ENCODE measurements at regions not wholly inside any gene's neighbourhood (a gene's known extent, or its start where the extent isn't known, plus 50 kb on each side); places are given as distances from the start of the nearest gene placed in this dataset.

DNA sequence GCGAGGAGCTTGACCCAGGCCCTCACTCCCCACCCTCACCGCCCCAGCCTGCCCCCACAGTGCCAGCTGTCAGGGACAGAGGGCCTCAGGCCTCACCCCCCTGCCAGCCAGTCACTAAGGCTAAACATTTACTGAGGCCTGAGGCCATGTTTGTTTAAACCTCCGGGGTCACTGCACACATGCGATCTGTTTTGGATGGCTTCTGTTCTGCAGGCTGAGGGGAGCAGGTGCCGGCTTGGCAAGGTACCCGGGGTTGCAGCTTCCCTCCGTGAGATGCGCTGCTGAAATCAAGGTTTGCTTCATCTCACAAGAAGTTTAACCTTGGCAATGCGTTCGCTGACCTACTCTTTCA, 103.3 kb upstream of the BOD1 start:
- DNase-seq (ENCODE audit: low spot score): no peak

DNA sequence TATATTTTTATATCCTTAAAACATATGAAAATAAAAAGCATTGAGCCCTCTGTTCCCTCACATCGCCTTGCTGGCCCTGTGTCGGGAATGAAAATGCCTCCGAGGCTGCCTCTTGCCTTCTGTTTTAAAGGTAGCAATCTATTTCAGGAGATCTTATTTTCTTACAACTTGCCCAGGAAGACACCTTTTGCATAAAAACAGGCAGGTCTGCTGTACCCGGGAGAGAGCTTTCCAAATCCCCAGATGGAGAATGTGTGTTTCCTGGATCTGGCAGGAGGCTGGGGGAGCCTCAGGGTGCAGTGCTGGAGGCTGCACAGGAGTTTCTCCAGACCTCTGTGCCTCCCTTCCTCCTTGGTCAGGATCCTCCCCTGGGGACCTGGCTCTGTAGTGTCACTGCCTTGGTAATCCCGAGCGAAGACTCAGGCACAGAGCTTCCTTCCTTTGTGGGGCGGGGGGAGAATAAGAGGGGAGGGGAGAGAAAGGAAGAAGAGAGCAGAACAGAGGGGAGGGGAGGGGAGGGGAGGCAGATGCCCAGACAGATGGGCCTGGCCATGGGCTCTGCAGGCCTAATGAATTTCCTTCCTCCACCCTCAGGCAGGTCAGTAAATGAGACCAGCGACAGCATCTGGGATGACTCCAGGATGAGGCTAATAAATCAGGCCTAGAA, 104.0 kb upstream of the BOD1 start:
- DNase-seq (ENCODE audit: low spot score): no peak

DNA sequence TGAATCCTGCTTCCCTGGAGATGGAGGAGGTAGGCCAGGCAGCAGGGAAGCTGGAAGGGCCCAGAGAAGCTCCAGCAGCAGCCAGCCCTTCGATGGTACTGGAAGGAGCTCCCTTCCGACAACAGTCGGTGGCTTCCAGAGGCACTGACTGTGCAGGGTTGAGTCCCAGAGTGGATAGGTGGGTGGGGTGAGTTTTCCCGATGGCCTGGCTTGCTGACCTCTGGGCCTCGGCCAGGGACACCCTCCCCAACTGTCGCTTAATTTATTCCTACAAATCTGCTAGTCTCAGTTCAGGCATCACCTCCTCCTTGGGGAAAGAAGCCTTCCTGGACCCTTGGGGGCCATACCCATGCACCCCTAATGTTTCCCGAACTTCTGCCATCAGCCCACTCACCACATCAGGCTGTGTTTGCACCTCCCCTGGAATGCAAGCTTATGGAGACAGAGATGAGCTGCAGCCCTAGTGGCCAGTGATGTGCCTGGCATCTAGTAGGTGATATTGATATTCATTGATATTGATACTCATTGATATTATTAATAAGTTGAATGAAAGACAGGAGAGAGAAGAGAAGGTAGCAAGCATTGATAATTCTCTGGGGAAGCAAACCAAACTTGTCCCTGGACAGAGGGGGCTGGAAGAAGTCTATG, 104.6 kb upstream of the BOD1 start:
- no peak for DNase-seq (ENCODE audit: low spot score)

DNA sequence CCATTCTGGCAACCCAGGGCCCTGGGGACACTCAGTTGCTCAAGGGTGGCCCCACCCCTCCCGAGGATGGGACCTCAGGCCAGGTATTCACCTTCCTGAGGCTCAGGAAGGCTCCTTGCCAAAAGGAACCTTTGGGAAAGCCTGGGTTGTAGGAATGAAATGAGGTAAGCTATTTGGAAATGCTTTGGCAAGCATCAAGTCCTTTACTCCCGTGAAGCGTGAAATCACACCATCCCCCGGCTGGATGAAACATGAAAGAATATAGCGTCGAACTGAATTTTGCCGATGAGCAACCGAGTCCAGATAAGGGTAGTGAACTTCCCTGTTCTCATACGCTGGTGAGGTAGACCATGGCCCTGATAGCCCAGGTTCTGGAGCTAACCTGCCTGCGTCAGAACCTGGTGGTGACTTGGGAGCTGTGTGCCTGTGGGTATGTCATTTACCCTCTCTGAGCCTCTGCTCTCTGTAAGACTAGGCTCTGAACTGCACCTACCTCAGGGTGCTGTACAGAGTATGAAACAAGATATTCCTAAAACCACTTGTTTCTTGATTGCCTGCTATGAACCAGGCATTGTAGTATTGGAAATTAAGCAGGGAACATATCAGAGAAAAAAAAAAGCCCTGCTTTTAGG, 105.3 kb upstream of the BOD1 start:
- no peak for DNase-seq (ENCODE audit: low spot score)

DNA sequence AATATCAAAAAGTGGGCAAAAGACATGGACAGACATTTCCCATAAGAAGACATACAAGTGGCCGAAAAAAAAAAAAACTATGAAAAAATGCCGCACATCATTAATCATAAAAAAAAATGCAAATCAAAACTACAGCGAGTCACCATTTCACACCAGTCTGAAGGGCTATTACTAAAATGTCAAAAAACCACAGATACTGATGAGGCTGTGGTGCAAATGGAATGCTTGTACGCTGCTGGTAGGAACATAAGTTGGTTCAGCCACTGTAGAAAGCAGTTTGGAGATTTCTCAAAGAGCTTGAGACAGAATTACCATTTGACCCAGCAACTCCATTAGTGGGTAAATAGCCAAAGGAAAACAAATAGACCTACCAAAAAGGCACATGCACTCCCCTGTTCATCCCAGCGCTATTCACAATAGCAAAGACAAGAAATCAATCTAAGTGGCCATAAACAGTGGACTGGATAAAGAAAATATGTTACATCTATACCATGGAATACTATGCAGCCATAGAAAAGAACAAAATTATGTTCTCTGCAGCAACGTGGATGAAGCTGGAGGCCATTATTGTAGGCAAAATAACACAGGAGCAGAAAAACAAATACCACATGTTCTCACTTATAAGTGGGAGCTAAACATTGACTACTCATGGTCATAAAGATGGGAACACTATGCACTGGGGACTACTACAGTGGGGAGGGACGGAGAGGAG, 110.6 kb upstream of the BOD1 start:
- no peak for DNase-seq (ENCODE audit: low spot score)

DNA sequence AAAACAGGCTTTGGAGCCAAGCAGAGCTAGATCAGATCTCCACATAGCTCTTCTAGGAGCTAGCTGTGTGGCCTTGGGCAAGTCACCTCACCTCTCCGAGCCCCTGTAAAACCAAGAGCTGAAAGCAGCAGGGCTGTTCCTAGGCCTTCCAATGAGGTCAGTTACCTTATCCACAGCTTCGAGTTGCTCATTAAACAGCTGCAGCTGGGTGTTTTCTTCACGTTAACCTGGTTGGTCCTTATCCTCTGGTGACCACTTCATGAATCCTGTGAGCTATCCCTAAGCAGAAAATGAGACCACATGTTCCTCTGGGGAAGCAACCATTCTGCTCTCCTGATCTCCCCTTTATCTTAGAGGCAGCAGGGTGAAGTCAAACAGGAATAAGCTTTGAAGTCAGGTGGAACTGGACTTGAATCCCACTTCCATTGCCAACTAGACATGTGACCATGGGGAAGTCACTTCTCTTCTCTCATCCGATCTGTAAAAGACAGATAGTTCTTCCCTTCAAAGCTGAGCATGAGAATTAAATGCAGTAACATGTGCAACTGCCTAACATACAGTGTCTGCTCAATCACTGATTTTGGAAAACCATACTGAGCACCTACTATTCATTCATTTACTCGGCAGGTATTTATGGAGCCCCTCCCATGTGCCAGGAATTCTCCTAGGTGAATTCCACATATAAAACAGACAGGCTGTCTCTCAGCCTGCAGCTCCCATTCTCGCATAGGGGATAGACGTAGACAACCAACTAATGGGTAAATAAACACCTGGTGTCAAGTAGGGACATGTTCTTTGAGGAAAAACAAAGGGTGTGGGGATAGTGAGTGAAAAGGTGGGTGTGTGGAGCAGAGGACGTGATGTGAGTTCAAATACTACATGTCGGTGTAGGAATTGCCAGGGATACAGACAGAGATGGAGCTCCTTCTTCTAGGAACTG, 111.7 kb upstream of the BOD1 start:
- no peak for DNase-seq (ENCODE audit: low spot score)

DNA sequence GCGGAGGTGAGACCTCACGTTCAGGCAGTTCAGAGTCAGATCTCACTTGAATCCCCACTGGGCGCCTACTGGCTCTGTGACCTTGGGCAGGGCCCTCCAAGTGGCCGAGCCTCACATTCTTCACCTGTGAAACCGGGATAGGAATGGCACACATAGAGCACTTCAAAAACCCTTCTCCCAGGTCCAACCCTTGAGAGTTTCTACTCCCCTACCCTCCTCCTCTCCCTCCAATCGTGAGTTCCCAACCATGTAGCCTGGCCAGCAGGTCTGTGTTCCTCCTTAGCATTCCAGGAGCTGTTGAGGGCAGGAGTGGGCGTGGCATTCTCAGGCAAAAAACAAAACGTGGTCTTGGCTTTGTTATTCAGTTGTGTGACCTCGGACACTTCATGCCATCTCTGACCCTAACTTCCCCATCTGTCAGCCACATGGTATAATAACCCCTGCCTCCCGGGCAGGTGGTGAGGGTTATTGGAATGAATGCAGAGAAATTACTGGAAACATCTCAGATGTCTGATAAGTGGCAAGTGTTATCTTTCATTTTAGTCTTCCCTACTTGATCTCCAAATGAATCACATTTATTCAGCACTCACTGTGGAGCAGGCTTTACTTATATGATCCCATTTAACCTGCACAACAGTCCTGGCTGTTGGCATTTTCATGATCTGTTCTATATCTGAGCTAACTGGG, 112.8 kb upstream of the BOD1 start:
- DNase-seq (ENCODE audit: low spot score): no peak

DNA sequence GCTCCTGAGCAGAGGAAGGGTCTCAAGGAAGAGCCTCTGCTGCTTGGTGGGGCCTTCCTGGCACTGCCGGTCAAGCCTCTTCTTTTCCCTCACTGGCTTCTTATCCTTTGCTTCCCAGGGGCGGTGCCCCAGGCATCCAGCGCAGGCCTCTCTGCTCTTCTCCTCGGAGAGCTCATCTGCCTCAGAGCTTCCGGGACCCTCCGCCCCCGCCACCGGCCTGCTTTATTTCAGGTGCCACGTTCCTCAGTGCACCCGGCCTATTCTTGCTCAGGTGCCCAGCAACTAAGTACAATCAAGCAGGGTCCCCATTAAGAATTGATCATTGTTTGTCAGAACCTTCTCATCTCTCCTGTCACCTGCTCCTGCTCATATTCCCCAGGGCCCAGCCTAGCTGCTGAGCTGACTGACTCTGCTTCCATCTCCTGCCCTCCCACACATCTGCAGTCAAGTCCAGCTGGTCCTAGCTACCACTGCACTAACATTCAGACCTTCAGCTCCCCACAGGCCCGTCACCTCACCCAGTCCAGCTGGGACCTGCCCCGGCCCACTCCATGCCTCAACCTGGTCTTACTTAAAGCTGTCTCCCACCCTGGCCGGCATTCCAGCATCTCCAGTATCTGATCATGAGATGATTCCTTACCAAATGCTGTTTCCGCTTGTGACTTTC, 114.3 kb upstream of the BOD1 start:
- no peak for DNase-seq (ENCODE audit: low spot score)

DNA sequence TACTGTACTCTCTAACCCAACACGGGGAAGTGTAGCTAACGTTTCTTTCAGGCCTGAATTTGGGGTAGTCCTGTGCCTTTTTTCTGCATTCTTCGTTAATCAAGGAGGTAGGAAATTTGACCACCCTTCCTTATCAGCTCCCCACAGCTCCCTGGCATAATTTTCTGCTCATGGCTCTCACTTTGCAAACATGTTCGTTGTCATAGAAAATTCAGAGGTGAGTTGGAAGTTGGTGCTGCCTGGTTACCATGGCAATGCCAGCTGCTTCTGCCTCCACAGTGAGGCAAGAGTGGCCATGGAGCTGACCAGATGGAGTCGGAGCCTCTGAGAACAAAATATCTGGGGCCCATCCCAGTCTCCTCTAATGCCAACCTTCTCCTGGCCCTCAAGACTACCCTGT, 116.6 kb upstream of the BOD1 start:
- DNase-seq (ENCODE audit: low spot score): peak; percentile 65

DNA sequence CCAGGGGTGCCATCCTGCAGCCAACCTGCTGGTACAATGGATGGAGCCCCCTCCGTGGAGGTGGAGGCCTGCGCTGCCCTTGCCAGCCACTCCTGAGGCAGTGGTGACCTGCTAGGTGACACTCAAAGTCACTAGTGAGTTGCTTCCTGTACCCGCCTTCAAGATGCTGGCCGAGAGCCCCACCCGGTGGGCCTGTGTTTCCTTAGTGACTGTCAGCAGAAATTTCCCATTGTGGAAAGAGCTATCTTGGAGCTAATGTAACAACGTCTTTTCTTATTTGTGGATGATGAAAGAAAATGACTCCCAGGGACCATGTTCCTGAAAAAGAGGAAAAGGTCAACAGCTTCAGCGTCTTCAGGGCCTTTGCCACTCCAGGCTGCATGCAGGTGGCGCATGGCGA, 117.0 kb upstream of the BOD1 start:
- peak; percentile 46 for DNase-seq (ENCODE audit: low spot score)

DNA sequence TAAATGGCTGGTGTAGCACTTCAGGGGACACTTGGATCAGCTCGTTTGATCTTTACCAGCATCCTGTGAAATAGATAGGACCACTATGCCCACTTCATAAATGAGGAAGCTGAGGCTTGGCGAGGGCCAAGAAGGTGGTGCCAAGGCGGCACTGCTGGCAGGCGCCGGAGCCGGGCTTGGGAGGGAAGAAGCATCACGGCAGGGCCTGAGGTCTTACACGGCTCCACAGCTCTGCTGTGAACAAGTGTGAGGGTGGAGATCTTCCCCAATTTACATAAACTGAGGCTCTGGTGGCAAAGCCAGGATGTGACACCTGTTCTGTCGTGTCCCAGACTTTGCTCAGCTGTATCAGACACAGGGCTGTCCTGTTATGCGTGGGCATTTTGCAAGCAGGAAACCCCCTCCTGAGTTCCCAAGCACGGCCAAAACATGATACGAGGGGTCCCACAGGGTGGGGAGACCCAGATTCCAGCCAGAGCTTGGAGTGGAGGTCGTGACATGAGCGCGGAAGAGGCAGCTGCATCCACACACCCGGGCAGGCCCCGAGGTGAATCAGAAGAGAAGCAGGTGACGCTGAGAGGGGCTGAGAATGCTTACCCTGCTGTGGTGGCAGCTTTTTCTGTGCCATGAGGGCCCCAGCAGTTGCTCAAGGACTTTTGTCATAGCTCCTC, 117.5 kb upstream of the BOD1 start:
- no peak for DNase-seq (ENCODE audit: low spot score)

DNA sequence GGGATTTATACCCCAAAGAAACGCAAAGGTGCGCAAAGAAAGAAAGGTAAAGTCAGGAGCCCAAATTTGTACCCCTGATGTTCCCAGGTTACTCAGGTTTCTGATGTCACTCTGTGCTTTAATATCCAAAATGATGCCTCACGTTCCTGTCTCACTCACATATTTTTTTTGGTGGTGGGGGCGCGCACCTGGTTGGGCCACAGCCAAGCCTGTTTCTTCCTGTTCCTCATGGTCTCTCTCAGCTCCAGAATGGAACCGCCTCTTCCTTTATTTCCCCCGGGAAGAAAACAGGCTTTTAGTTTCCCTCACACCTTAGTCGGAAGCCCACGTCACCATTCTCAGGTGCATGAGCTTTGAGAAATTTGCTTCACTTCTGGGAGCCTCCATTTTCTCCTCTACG, 118.3 kb upstream of the BOD1 start:
- DNase-seq (ENCODE audit: low spot score): no peak

DNA sequence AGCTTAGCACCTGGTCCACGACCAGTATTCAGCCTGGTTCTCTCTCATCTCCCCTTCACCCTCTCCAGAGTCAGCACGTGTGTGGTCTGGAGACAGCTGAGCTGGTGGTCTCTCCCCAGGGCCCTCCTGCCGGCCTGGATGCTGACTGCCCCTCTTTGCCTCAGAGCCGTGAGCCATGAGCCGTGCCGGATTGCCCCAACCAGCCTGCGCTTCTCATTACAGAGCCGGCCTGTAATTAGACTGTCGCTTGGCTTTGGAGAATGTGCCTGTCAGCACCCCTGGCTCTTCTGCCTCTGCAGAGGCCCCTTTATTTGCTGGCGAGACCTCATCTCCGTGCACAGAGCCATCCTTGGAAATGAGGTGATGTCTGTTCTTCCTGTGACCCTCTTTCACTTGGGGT, 118.7 kb upstream of the BOD1 start:
- no peak for DNase-seq (ENCODE audit: low spot score)

DNA sequence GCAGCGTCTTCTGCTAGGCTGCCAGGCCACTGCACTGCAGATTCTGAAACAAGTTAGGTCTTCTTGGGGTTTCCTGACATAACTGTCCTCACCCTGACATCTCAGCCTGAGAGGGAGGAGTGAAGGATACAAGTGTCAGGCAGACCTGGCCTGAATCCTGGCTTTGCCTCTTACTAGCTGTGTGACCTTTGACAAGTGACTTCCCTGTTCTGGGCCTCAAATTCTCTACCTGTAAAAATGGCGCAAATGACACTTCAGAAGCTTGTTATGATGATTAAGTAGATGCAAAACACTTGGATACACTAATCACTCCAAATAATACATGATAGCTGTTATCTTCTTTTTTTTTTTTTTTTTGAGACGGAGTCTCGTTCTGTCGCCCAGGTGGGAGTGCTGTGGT, 119.2 kb upstream of the BOD1 start:
- no peak for DNase-seq (ENCODE audit: low spot score)

DNA sequence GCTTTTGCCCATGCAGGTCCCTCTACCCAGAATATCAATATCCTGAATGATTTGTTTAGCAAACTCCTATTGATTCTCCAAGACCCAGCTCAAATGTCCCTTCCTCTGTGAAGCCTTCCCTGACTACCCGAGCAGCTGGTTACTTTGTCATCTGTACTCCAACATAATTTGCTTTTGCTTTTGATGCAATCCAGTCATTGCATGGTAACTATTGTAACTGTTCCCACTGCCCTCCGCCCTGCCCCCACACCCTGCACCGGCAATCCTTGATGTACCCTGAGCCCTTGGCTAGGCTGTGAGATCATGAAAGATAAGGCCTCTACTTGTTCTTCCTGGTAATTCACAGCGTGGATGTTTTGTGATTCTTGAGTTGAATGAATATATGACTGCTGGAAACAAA, 119.9 kb upstream of the BOD1 start:
- no peak for DNase-seq (ENCODE audit: low spot score)

DNA sequence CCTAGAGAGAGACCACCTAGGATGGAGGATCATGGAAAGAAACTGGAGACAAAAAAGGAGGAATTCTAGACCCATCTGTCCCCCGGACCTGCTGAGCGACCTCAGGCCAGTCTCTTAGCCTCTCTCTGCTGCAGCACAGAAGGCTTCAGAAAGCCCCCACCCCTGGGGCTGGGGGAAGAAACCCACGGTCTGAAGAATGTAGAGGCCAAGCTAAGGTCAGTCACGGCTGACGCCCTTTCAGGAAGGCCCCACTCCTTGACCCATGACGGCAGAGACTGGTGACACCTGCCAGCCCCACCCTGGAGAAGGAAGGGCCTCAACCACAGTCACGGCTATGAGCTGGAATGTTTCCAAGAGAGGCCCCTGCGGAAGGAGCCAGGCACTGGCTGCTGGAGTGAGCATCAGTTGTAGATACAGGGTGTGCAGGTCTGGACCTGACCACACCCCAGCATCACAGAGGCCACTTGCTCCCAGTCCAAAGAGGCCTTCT, 120.5 kb upstream of the BOD1 start:
- peak; percentile 66 for DNase-seq (ENCODE audit: low spot score)

DNA sequence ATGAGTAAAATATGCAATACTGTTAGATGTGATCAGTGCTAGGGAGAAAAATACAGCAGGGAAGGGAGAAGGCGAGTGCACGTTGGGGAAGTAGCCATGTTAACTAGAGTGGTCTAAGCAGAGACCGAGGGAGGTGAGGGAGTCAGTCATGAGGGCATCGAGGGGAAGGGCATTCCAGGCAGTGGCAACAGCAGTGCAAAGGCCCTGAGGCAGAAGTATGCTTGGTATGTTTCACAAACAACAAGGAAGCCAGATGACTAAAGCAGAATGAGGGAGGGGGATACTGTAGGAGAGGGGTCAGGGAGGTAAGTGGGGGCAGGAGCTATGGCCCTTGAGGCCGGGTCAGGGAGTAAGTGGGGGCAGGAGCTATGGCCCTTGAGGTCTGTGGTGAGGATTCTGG, 123.3 kb upstream of the BOD1 start:
- DNase-seq (ENCODE audit: low spot score): no peak

DNA sequence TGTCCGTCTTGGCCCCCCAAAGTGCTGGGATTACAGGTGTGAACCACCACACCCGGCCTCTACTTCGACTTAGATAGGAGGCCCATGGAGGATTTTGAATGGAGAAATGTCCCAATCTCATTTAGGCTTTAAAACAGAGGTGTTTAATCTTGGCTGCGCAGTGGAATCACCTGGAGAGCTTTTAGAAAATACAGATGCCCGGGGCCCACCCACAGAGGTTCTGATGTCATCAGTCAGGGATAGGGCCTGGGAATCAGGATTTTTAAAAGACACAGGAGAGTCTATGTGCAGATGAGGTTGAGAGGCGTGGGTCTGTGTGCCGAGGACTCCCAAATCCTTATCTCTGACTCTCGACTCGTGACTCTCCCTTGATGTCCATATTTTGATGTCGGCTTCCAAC, 124.0 kb upstream of the BOD1 start:
- DNase-seq (ENCODE audit: low spot score): no peak

DNA sequence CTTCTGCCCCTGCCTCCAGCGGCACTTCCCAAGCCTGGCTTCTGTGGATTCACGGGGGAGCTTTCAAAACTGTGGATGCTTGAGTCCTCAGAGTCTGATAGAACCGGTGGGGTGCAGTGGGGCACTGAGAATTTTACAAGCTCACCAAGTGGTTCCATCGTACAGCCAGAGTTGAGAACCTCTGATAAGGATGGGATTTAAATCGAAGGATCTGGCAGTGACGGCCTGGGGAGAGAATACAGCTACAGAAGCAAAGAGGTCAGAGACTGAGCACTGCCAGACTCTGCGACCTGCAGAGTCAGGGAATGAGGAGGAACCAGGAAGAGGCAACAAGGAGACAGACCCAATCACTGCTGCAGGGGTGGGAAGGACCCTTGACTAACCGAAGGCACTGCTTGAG, 124.6 kb upstream of the BOD1 start:
- DNase-seq (ENCODE audit: low spot score): no peak

DNA sequence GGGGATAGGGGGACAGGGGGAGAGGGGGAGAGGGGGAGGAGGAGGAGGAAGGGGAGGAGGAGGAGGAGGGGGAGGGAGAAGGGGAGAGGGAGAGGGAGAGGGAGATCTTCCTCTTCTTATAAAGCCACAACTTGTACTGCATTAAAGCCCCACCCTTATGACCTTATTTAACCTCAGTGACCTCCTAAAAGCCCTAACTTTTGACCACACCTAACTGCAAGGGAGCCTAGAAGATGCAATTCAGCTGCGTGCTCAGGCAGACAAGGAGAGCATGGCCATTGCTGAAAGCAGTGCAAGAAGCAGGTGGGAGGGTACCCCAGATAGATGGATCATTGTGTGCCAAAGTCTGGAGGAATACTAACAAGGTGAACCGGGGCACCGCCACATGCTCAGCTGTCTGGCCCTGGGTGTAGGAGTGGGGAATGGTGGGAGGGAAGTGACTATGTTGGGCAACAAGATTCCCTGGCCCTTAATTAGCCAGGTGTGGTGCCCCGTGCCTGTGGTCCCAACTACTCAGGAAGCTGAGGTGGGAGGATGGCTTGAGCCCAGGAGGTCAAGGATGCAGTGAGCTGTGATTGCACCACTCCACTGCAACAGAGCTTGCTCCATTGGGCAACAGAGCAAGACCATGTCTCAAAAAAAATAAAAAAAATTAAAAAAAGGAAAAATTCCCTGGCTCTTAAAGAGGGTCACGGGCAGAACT, 125.4 kb upstream of the BOD1 start:
- DNase-seq (ENCODE audit: low spot score): peak; percentile 82

Data from hematopoietic multipotent progenitor cell treated with erythropoietin and hydrocortisone succinate and interleukin-3 and kit ligand, for 17 days (in vitro differentiated cells).